Stimulated activated CD8-positive, alpha-beta memory T cell treated with anti-CD3 and anti-CD28 coated beads, Interleukin-12 subunit alpha, Interleukin-12 subunit beta, amount 100 ng/mL, for 24 hours (primary cell): ENCODE measurements at regions not wholly inside any gene's neighbourhood (a gene's known extent, or its start where the extent isn't known, plus 50 kb on each side); places are given as distances from the start of the nearest gene placed in this dataset.
"Not testable (repeated sequence)": the region's sequence is repeated elsewhere in the genome, so short reads cannot be mapped to it uniquely, and the experiment has no call there.

Source experiments
- DNase-seq: peaks from one replicate; pipeline ENCODE4 v3.0.0-alpha.2; 2020; ENCODE audit errors: extremely low read depth

GRCh38 chr16:85220964-85221731 is 108.9 kb upstream of the CIBAR2 start:
- DNase-seq: no peak

- DNase-seq: no peak
Measured at GRCh38 chr16:85221771-85222154, 109.5 kb upstream of the CIBAR2 start.

- no peak for DNase-seq
Measured at GRCh38 chr16:85222155-85222863, 110.0 kb upstream of the CIBAR2 start.

GRCh38 chr16:85225257-85225656 is 113.0 kb upstream of the CIBAR2 start:
- DNase-seq: no peak

- no peak for DNase-seq
Measured at GRCh38 chr16:85225721-85226120, 113.4 kb upstream of the CIBAR2 start.

GRCh38 chr16:85227084-85227945 is 115.0 kb upstream of the CIBAR2 start:
- DNase-seq: no peak

GRCh38 chr16:85227946-85228862 is 115.9 kb upstream of the CIBAR2 start:
- DNase-seq: no peak

- no peak for DNase-seq
Measured at GRCh38 chr16:85228970-85229430, 116.7 kb upstream of the CIBAR2 start.

- DNase-seq: no peak
Measured at GRCh38 chr16:85229869-85230462, 117.7 kb upstream of the CIBAR2 start.

- not testable (repeated sequence) for DNase-seq
Measured at GRCh38 chr16:85230764-85231383, 118.6 kb upstream of the CIBAR2 start.

- no peak for DNase-seq
Measured at GRCh38 chr16:85231959-85232358, 119.7 kb upstream of the CIBAR2 start.

GRCh38 chr16:85232369-85233142 is 120.3 kb upstream of the CIBAR2 start:
- DNase-seq: no peak

GRCh38 chr16:85233516-85233915 is 121.2 kb upstream of the CIBAR2 start:
- no peak for DNase-seq

- no peak for DNase-seq
Measured at GRCh38 chr16:85234310-85235204, 122.3 kb upstream of the CIBAR2 start.

GRCh38 chr16:85235991-85236817 is 123.9 kb upstream of the CIBAR2 start:
- no peak for DNase-seq

- no peak for DNase-seq
Measured at GRCh38 chr16:85236818-85237150, 124.5 kb upstream of the CIBAR2 start.

GRCh38 chr16:85237817-85238216 is 125.5 kb upstream of the CIBAR2 start:
- DNase-seq: no peak

GRCh38 chr16:85238233-85238647 is 126.0 kb upstream of the CIBAR2 start:
- no peak for DNase-seq
